Left renal cortex interstitium (tissue), 4 donors: ENCODE measurements at regions not wholly inside any gene's neighbourhood (a gene's known extent, or its start where the extent isn't known, plus 50 kb on each side); places are given as distances from the start of the nearest gene placed in this dataset.
"Not testable (repeated sequence)": the region's sequence is repeated elsewhere in the genome, so short reads cannot be mapped to it uniquely, and the experiment has no call there.

Source experiments
- DNase-seq, 4 donors: peaks; one replicate each; pipeline ENCODE4 v3.0.0-alpha.2; 2013; ENCODE audit warnings: low read depth in 4 of 4, low spot score in 2 of 4, missing footprints in 1 of 4

DNA sequence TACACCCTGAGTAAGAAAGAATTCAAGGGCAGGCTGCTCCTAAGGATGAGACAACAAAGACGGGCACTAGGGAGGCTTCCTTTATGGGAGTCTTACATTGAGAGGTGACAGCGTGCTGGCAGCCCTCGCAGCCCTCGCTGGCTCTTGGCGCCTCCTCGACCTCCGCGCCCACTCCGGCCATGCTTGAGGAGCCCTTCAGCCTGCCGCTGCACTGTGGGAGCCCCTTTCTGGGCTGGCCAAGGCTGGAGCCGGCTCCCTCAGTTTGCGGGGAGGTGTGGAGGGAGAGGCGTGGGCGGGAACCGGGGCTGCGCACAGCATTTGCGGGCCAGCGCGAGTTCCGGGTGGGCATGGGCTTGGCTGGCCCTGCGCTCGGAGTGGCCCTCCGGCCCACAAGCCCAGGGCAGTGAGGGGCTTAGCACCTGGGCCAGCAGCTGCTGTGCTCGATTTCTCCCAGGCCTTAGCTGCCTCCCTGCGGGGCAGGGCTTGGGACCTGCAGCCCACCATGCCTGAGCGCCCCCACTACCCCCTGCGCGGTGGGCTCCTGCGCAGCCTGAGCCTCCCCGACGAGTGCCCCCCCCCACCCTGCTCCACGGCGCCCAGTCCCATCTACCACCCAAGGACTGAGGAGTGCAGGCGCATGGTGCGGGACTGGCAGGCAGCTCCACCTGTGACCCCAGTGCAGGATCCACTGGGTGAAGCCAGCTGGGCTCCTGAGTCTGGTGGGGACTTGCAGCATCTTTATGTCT lies 75.3 kb downstream of the BARX1 start:
- DNase-seq: not testable (repeated sequence)

- DNase-seq: no peak
Measured at GRCh38 chr9:93875330-93875729, 79.8 kb downstream of the BARX1 start.

- no peak for DNase-seq
Measured at GRCh38 chr9:93874242-93874641, 80.9 kb downstream of the BARX1 start.

DNA sequence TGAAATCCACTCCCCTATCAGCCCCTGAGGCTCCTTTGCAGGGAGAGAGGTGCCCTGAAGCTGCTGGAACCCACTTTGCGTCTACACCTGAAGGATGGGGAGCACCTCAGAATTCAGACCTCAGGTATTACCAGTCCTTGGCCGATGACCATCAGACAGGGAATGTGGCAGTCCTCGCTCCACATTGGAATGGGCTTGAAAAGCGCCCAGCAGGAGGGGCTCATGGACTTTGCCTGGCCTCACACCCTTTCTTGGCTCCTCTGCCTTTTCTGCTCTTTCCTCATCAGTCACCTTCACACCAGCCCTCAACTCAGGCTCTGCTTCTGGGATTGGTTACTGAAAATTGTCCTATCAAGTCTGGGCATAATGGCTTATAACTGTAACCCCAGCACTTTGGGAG lies 83.9 kb downstream of the BARX1 start:
- no peak for DNase-seq

DNA sequence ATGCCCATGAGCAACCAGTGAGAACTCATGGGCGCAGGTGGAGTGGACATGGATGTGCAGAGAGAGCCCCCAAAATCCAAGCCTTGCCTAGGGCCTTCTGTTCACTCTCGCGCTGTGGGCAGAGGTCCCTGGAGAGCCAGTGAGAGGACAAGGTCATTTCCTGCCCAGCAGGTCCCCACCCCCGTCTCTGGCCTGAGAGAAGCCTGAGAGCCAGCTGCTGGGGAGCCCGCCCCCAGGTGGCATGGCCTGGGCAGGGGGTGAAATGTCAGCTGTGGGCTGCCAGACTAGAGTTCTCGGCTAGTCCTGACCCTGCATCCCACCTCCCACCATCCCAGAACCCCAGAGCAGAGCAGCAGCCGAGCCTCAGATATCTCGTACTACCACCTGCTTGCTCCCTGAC lies 85.3 kb downstream of the BARX1 start:
- no peak for DNase-seq

GRCh38 chr9:93869088-93869487 lies 86.1 kb downstream of the BARX1 start:
- DNase-seq: no peak

- DNase-seq: no peak
Measured at GRCh38 chr9:93865716-93866115, 89.4 kb downstream of the BARX1 start.

DNA sequence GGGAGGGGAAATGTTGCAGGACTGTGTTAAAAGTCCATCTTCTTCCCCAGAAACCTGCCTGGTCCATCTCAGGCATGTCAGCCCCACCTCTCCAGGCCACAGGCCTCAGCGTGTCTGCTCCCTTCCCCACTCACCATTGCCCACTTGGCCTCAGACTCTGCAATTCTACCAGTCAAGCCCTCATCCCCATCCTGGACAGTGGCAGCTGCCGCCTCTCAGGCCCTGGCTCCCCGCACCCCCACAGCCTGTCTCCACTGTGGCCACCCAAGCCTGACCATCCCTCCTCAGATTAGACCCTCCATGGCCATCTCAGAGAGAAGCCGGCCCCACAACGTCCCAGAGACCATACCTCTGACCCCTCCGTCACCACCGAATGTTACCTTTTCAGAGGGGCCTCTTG lies 89.9 kb downstream of the BARX1 start:
- no peak for DNase-seq

- DNase-seq: no peak
Measured at GRCh38 chr9:93864840-93865239, 90.3 kb downstream of the BARX1 start.

GRCh38 chr9:93864032-93864431 lies 91.1 kb downstream of the BARX1 start:
- peak in 1 of 4 donors; percentile 8 for DNase-seq

GRCh38 chr9:93862877-93863545 lies 92.1 kb downstream of the BARX1 start:
- DNase-seq: no peak

DNA sequence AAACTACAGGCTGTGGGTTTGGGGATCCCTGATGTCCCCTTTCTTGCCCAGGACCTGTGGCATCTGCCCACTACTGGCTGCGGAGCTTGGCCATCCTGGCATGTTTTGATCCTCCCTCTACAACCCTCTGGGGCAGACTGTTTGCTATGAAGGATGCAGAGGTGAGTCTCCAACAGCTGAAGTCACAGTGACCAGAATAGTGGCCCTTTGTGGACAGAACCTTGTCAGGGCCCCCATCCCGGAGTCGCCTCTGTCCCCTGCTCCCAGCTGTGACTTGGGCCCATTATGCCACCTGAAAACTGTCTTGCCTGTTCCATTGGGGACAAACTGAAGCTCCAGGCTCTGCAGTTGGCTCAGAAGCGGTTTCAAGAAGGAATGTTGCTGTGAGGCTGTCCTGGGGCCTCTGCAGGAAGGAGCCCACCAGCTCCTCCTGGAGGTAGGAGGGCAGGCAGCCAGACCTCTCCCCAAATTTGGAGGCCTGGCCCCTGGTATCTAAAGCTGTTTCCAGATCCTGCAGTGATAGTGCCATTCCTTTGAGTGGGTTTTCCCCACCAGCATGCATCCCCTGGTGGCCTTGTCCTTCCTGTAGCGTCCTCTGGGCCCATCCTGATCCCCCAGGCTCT lies 93.3 kb downstream of the BARX1 start:
- DNase-seq: no peak

- no peak for DNase-seq
Measured at GRCh38 chr9:93860694-93861658, 94.2 kb downstream of the BARX1 start.

DNA sequence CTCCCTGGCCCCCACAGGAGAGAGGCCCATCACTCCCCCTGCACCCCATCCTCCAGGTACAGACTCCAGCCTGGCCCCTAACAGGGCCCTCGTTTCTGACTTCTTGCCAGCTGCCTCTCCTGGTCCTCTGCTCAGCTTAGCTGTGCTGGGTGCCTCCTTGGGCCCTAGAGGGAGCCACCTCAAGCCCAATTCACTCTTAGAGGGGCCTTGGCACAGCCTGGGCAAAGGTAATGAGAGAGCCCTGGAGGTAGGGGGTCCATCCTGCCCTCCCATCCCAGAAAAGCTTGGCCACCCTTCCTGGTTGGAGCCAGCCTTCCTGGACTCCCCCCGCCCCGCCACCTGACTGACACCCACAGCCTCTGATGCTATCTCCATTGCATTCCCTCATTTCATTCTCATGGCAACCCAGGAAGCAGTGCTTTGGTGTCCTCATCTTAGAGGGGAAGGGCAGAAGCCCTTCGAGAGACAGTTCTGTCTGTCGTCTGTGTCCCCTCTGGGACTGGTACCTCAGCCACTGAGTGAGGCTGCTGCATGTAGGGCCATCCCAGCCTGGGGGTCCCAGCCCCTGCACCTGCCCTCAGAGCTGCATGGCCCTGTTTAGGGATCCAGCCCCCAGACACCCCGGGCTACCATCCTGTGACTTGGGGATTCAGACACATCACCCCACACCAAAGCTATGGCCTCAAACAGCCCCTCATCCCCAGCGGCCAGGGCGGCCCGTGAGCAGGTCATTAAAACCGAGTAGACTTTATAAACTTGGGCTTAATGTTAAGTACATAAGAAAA lies 95.5 kb downstream of the BARX1 start:
- DNase-seq: no peak

DNA sequence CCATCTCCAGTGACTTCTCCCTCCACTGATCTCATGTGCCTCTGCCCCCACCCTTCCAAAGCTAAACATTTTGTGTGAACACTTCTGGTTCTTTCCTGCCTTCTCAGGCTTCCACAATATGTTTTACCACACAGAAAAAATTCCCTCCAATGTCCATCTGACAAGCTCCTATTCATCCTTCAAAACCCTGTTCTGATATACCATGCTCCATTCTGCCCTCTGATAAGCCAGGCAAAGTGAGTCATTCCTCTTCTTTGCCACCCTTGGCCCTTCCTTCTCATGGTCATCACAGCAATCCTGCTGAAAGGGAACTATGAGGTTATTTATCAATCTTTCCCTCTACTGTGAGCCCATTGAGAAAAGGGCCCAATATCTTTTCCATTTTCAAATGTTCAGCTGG lies 97.6 kb downstream of the BARX1 start:
- DNase-seq: no peak

DNA sequence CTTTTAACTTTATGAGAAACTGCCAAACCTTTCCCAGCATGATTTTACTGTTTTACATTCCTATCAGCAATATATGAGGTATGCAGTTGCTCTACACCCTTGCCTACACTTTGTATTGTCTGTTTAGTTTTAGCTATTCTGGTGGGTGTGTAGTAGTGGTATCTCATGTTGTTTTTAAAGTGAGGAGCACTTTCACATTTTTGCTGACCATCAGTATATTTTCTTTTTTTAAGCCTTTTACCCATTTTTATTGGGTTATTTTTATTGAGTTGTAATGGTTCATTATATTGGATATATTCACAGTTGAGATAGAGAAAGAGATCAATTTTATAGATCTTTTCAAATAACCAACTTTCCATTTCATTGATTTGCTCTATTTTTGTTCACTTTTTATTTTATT lies 102.4 kb downstream of the BARX1 start:
- no peak for DNase-seq

GRCh38 chr9:93846349-93846748 lies 108.8 kb downstream of the BARX1 start:
- DNase-seq: no peak

- DNase-seq: no peak
Measured at GRCh38 chr9:93843396-93843795, 111.8 kb downstream of the BARX1 start.

DNA sequence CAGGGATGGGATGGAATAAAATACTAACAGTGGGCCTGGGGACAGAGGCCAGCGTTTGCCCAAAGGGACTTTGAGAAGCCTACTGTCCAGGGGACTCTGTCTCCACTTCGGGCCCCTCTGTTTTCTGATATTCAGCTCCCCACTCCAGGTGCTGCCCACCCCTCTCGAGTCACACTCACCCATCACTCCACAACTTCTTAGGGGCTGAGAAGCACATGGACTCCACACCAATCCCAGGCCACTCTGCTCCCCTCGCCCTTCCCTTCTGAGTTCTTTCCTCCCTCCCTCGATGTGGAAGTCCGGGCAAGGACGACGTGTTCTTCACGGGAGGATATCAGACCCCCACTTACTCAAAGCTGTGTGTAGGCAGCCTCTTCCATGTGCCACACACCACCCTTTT lies 124.5 kb downstream of the BARX1 start:
- no peak for DNase-seq

- no peak for DNase-seq
Measured at GRCh38 chr9:93830012-93830596, 125.1 kb downstream of the BARX1 start.
